ENCODE measurements at regions not wholly inside any gene's neighbourhood (a gene's known extent, or its start where the extent isn't known, plus 50 kb on each side); places are given as distances from the start of the nearest gene placed in this dataset.
"Not testable (repeated sequence)": the region's sequence is repeated elsewhere in the genome, so short reads cannot be mapped to it uniquely, and the experiment has no call there.

DNA sequence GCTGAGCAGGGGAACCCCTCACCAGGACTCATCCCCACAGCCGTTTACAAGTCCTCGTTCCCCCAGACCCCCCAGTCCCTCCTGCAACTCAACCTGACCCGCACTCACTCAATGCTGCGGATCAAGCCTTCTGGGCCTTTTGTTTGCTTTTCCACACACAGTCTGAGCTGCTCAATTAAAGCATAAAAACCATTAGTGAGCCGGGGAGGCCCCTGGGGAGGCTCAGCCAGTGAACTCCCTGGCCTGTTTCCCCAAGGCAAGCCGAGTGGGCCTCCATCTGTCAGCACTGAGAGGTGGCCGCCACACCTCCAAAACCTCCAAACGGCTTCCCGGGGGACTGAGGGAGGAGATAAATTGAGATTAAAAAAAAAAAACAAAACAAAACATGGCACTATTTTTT, 158.5 kb downstream of the SHOX start:
- no peak for DNase-seq

DNA sequence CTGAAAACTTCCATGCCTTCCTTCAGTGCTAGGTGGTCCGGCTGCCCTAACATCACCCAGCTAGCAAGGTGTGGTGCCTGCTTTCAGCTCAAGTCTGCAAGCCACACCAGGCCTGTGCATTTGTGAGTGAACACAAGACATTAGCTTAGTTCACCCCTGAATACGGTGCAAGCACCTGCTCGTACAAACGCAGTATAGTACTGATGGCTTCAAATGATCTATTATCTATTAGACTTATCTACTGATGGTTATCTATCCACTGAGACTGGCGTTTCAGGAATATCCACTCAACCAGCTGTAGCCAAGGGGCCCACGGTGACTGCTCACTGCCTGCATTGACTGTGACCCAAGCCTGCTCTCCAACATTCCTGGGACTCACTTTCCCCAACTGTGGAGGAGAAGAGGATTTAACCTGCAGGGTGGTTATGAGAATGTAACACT, 155.9 kb downstream of the SHOX start:
- DNase-seq: no peak

DNA sequence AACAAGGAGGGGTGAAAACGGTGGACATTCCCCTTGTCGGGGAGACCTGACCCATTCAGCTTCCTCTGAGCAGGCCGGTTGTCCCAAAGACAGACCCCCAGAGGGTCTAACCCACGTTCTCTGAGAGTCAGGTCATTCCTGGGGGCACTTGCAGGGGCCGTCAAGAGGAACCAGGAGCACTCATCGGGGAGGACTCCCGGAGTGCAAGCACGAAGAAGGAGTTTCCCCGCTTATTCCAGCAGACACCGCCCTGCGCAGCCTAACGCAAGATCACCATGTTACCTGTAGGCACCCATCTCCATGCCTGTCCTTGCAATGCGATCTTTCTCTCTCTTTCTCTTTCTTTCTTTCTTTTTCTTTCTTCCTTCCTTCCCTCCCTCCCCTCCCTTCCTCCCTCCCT, 154.2 kb downstream of the SHOX start:
- no peak for DNase-seq

DNA sequence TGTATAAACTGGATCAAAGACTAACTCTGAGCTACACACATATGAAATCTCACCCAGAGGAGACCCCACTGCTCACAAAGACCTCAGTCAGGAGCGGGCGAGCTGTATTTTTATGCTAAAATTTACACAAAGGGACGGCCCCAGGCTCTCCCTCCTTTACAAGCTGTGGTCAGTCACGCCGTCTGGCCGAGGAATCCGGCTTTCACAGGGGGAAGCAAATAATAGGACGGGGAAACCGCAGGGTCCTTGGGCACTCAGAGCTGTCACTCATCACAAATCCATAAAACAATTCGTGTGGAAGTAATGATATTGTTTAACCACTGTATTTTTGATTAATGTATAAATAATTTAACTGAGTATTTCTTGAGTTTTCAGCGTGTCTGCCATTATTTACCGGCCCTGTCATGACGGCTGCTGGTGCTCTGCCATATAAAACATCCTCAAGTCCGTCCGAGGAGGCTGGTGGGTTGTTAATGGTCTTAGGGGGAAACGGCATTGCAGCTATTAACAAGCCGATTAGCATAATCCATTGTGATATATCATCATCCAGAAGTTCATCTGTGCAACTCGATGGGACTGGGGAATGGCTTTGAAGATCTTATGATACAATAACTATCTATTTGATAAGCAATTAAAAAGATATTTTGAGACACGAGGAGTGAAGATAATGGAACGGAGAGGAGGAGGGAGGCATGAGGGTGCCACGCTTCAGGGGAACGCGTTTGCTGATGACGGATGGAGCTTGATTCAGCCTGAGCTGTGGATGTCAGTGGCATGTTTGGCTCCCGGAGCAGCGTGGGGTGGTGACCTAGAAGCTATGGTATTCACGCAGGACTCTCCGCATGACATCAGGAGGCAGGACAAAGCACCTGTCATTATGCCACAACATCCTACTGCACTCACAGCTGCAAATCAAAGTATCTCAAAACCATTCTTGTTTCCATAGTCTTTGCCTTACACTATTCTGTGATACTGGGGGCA, 150.9 kb downstream of the SHOX start:
- DNase-seq: no peak

DNA sequence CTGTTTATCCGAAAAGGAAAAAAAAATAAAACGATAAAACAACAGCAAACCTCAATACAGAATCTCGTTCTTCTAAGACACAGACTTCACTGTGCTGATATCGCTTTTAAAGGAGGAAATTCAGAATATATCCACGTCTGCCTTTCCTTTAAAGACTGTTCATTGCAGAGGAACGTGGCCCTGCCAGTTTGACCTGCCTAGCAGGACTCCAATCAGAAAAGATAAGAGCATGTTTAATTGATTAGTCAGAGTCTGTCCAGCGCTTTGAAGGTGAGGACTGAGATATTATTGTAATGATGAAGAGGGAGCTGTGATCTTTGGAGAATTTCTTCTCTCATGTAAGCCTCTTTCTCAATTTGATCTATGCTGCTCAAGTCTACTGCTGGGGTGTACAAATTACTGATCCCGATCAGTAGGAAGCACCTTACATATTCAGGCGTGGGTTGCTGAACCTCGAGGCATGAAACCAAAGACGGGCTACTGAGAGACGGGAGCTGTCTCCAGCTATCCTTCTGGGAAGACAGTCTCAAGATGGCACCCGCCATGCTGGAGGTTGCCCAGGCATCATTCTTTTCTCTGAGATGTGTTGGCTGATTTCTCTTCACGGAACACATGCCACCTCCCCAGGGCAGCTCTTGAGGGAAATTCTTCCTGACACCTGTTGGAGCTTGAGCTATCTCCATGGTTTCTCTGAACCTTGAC, 146.1 kb downstream of the SHOX start:
- DNase-seq: no peak

DNA sequence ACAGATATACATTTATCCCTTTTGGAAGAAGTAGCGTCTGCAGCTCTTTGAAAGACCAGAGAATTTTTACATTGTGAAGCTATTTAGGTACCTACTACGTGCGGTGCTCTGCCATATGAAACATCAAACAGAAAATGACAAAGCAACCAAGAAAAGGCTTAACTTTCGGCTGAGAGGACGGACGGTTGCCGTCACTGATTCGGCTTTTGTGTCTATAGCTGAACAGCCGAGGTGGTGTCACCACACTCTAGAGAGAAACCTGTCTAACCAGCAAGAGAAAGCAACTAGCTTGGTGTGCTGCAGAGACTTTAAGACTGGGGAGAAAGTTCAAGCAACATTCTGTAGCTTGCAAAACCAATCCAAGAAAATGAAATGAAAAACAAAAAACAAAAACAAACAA, 145.5 kb downstream of the SHOX start:
- no peak for DNase-seq

DNA sequence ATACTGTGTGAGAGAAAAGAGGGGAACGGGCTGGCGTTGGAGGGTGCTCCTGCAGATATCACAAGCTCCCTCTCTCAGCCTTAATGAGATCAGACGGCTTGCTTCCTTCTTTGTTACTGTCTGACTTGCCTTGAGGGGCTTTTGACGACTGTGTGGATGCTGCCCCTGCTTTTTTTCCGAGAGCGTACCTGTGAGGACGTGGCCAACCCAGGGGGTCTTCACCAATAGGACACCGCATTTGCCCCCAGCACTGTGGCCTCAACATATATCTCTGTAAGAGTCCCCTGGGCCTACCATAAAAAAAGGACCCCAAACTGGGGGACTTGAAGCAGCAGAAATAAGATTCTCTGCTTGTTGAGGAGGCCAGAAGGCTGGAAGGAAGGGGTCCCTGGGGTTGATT, 143.9 kb downstream of the SHOX start:
- DNase-seq: no peak

DNA sequence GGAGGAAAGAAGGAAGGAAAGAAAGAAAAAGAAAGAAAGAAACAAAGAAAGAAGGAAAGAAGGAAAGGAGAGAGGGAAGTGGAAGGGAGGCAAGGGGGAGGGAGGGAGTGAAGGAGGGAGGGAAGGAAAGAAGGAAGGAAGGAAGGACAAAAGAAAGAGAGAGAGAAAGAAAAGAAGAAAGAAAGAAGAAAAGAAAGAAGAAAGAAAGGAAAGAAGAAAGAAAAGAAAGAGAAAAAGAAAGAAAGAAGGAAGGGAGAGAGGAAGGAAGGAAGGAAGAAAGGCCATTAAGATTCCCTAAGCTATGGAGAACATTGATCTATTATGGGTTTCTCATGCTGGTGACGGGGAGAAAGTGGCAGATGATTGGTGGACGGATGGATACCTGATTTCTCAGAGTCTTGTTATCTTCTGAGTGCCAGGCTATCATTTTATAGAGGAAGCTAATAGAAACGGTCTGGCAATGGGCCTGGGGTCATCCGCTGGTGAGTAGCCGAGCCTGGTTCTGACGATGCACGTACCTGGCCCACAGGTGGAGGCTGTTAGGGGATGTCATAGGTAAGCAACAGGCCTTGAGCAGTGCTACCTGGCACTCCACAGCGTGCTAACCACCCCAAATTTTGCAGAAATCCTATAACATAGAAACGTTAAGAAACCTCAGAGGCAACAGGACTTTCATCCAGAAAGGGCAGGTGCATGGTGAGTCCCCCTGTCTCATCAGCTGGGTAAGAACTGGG, 142.9 kb downstream of the SHOX start:
- DNase-seq: no peak

DNA sequence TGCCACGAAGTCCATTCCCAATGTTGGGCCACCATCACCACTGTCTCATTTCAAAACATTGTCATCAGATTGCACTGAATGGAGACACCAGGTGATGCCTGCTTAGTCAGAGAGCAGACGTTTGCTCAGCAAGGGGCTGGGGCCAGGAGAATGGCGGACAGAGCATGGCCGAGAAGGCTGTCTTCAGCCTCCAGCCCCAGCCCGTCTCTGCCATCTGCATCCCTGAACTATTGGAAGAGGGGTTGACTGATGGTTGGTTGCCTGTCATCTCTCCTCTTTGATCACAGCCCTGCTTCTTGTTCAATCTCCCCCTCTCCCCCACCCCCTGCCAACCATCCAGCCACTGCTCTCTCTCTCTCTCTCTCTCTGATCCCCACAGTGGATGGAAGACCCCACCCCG, 140.9 kb downstream of the SHOX start:
- no peak for DNase-seq

DNA sequence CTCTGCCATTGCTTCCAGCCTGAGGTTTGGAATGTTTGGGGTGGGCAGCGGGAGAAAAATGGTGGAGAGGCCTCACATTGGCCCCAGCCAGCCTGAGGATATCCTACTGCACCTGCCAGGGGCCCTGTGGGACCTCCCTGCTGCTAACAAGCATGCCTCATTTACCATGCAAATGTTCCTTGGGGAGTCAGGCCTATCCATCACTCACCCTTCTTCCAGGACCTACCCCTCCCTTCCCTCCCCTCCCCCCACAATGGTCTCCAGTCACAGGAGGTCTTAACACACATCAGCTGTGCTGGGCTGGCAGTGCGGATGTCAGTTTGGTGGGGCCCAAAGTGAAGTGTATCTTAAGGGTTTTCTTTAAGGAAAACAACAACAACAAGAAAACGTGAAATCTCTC, 139.2 kb downstream of the SHOX start:
- no peak for DNase-seq

DNA sequence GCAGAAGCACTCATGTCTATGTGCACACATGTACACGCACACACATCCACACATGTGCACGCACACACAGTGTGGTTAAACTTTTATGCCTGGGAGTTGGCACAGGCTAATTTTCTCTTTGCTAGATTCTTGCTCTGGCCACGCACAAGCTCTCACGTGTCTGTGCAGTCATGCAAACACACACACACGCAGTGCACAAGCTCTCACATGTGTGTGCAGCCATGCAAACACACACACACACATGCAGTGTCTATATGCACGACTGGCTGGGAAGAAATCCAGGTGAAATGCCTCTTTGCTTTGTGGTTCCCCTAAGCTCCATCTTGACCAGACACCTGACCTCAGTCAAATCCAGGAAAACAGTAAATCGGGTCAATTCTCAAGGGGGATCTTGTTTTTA, 138.0 kb downstream of the SHOX start:
- DNase-seq: no peak

DNA sequence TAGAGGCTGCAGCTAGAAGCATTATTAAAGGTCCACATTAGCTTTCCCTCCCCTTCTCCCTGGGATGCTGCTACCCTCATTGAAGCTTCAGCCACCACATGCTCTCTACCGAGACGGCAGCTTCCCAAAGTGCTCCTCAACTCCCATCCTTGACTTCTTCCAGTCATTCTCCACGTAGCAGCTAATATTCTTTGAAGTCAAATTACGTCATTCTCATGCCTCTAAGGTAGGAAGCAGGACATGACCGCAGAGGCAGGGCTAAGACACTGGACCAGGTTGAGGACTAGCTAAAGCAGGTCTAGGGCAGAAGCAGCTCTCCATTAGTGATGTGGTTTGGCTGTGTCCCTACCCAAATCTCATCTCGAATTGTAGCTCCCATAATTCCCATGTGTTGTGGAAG, 128.3 kb downstream of the SHOX start:
- no peak for DNase-seq

DNA sequence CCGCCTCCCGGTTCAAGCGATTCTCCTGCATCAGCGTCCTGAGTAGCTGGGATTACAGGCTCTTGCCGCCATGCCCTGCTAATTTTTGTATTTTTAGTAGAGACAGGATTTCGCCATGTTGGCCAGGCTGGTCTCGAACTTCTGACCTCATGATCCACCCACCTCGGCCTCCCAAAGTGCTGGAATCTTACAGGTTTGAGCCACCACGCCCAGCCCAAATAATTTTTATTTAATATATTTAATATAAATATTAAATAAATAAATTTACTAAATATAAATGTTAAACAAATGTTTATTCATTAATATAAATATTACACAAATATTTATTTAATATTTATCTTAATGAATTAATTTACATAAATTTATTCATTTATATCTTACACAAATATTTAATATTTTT, 120.2 kb downstream of the SHOX start:
- DNase-seq: no peak

DNA sequence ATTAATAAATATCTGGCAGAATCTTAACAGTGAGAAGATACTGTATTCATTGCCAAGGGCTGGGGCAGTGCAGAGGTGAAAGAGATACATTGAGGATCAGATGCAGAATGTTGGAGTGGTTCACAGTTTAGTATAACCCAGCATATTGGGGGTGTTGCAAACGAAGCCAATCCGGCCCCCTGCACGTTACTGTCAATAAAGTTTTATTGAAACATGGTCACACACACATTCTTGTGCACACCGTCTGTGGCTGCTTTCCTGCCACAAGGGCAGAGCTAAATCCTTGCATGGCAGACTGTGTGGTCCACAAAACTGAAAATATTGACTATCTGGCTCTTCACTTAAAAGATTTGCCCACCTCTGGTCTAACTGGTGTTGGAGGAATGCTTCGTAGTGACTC, 119.7 kb downstream of the SHOX start:
- DNase-seq: no peak

DNA sequence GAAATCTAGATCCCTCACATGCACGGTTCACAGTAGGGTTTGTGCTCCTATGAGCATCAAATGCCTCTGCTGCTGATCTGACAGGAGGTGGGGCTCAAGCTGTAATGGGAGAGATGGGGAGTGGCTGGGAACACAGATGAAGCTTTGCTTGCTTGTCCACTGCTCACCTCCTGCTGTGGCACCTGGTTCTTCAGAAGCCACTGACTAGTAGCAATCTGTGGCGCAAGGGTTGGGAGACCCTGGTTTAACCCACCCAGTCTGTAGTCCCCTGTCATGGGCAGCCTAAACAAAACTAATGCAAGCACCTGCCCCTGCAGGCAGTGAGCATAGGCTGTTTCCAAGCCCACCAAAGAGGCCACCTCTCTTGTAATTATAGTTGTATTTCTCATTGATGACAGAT, 116.6 kb downstream of the SHOX start:
- no peak for DNase-seq

DNA sequence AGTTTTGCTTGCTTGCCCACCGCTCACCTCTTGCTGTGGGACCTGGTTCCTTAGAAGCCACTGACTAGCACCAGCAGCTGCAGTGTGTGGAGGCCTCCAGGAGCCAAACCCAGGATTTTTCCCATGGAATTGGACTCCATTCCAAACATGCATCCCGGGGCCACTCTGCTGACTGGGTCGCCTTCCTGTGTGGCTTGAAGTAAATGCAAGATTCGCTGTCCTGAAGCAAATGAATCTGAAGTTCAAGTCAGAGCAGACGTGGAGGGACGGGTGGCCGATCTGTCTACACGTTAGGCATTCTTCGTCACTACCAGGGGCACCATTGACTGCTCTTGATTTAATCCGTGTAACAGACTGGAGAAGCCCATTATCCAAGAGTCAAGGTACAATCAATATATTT, 109.0 kb downstream of the SHOX start:
- DNase-seq: no peak

DNA sequence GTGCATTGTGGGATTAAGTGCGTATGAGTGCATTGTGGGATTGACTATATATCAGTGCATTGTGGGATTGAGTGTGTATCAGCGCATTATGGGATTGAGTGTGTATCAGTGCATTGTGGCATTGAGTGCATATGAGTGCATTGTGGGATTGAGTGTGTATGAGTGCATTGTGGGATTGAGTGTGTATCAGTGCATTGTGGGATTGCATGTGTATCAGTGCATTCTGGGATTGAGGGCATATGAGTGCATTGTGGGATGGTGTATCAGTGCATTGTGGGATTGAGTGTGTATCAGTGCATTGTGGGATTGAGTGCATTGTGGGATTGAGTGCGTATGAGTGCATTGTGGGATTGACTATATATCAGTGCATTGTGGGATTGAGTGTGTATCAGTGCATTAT, 106.4 kb downstream of the SHOX start:
- DNase-seq: not testable (repeated sequence)

DNA sequence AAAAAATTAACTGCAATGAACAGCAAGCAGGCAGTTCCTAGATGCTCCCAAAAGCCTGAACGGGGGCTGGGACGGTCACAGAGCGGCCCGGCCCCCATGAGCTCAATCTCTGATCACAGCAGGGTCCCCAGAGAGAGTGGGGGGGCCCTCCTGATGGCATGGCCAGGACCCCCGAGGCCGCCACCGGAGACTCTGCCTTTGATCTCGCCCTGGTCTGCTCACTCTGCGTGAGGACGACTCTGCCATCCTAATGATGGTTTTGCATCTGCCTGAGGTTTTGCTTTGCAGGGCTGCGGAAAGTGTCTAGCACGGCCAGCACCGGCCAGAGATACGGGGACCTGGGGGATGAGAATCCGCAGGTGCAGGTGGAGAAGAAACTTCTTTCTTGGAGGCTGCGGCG, 103.8 kb downstream of the SHOX start:
- DNase-seq: no peak

DNA sequence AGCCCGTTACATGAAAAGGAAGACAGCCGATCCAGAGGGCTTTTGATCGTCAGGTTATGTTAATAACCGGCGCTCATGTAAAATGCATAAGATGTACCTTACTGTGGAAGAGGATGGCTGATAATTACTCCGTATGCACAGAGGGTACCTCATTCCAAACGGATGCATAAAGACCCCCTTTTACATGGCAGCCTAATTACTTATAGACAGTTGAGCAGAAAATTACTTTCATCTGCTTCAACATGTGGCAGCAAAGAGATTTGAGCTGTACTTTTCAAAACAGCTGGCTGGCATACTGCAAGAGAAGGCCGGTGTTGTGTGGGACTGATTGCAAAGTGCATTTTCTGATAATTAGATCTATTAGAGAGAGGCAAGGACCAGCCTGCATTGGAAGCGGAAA, 103.4 kb downstream of the SHOX start:
- DNase-seq: no peak

DNA sequence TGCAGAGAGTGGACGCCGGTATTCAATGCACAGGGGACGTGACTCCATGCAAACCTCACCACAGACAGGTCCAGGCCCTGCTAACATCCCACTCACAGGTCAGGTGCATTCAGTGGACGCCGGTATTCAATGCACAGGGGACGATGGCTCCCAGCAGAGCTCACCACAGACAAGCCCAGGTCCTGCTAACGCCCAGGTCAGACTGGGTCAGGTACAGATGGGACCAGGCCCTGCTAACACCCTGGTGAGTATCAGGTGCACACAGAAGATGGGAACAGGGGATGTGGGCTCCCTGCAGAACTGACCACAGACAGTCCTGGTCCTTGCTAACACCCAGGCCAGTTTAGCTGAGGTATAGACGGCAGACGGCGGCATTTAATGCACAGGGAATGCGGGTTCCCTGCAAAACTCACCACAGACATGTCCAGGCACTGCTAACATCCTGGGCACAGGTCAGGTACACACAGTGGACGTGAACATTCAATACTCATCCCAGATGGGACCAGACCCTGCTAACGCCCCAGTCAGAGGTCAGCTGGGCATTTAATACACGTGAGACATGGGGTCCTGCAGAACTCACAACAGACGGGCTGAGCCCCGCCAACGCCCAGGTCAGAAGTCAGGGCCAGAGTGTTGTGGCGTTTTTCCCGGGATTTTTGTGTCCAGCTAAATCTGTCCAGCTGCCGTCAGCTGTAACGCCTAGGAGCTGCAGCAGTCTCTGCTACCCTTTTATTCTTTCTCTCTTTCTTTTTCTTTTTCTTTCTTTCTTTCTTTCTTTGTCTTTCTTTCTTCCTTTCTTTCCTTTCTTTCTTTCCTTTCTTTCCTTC, 99.2 kb downstream of the SHOX start:
- no peak for DNase-seq

DNA sequence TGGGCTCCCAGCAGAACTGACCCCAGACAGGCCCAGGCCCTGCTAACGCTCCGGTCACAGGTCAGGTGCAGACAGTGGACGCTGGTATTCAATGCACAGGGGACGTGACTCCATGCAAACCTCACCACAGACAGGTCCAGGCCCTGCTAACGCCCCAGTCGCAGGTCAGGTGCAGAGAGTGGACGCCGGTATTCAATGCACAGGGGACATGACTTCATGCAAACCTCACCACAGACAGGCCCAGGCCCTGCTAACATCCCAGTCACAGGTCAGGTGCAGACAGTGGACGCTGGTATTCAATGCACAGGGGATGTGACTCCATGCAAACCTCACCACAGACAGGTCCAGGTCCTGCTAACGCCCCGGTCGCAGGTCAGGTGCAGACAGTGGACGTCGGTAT, 98.5 kb downstream of the SHOX start:
- DNase-seq: not testable (repeated sequence)

DNA sequence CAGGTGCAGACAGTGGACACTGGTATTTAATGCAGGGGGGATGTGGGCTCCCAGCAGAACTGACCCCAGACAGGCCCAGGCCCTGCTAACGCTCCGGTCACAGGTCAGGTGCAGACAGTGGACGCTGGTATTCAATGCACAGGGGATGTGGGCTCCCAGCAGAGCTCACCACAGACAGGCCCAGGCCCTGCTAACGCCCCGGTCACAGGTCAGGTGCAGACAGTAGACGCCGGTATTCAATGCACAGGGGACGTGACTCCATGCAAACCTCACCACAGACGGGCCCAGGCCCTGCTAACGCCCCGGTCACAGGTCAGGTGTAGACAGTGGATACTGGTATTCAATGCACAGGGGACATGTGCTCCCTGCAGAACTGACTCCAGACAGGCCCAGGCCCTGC, 98.0 kb downstream of the SHOX start:
- DNase-seq: not testable (repeated sequence)
